GM12892 (cell line): ENCODE measurements at regions not wholly inside any gene's neighbourhood (a gene's known extent, or its start where the extent isn't known, plus 50 kb on each side); places are given as distances from the start of the nearest gene placed in this dataset.

Experiments used
- POLR2AphosphoS5 ChIP-seq: IDR thresholded peaks from 2 replicates; pipeline ENCODE4 v1.6.1; 2011; ENCODE audit warnings: low read depth, low read length, control low read depth
- TAF1 ChIP-seq: IDR thresholded peaks from 2 replicates; pipeline ENCODE4 v1.6.1; 2011; ENCODE audit warnings: low read depth, mild to moderate bottlenecking, control low read depth, low read length, borderline replicate concordance

DNA sequence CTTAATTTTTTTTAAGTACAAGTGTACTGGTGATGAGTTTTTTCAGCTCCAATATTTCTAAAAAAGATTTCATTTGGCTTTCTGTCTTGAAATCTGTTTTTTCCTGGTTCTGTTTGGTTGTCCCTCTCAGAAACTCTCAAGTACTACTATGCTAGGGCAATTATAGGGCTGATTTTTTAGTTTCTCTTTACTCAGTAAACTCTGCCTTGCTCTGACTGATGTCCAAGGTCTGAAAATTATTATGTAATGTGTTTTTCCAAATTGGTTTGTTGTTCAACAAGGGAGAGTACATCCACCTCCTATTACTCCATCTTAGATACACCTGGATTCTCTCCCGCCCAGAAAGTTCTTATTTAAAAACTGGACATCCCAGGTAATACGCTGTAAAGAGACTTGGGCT is 877.7 kb downstream of the CBLN2 start:
- no peak for TF ChIP-seq TAF1
- TF ChIP-seq POLR2AphosphoS5, result no peak
